Mucosa of descending colon (tissue), 3 donors: ENCODE measurements at regions not wholly inside any gene's neighbourhood (a gene's known extent, or its start where the extent isn't known, plus 50 kb on each side); places are given as distances from the start of the nearest gene placed in this dataset.
"Not testable (repeated sequence)": the region's sequence is repeated elsewhere in the genome, so short reads cannot be mapped to it uniquely, and the experiment has no call there.

Experiments
- ATAC-seq: fragments of 200-7000 bp; cut with Tn5 transposase; one replicate; pipeline ENCODE4 v1.9.1; 2020; ENCODE audit warnings: mild to moderate bottlenecking, moderate library complexity
- DNase-seq, 3 donors: peaks; one replicate each; pipeline ENCODE4 v3.0.0-alpha.2; 2020
- H3K36me3 ChIP-seq: fragments of 200-600 bp; one replicate; pipeline ENCODE4 v1.8.0; 2021; ENCODE audit warnings: low read depth, mild to moderate bottlenecking
- H3K4me1 ChIP-seq: fragments of 200-600 bp; one replicate; pipeline ENCODE4 v1.8.0; 2021; ENCODE audit warnings: low read depth, mild to moderate bottlenecking
- H3K4me3 ChIP-seq: fragments of 200-600 bp; one replicate; pipeline ENCODE4 v1.8.0; 2021; ENCODE audit warnings: mild to moderate bottlenecking
- H3K9me3 ChIP-seq: fragments of 200-600 bp; one replicate; pipeline ENCODE4 v1.8.0; 2021; ENCODE audit warnings: mild to moderate bottlenecking
- intact Hi-C, 2 donors: fragments of 100-400 bp; cut with DNase I in 1 of 2; cut with micrococcal nuclease in 1 of 2; formaldehyde crosslinking; loops; one replicate each; pipeline versions ENCODE4 v1.11.0 to v1.11.1; 2022; cut with DNase I, micrococcal nuclease
- TF ChIP-seq, protein P1 (sequence below): fragments of 200-600 bp; IDR thresholded peaks from one replicate; pipeline ENCODE4 v1.8.0; 2022; ENCODE audit warnings: antibody characterized with exemption, mild to moderate bottlenecking
- donor health status: DM: no; HTN: no; CAD: no; lungs with moderate emphysema.
- donor health status: DM: no; HTN: no; CAD: no.
- donor health status: DM: no; HTN: yes; CAD: no.

GRCh38 chr3:30475038-30475808, 131.2 kb upstream of the TGFBR2 start:
- Histone ChIP-seq H3K4me1 (peaks cover 9% of the 10 kb centered on the region), H3K36me3 (no peaks in the 10 kb centered on the region), H3K4me3 (no peak overlapping the region), H3K9me3 (no peaks in the 10 kb centered on the region)
- ATAC-seq, result peak; percentile 42
- no peak for DNase-seq
- TF ChIP-seq, protein P1, sequence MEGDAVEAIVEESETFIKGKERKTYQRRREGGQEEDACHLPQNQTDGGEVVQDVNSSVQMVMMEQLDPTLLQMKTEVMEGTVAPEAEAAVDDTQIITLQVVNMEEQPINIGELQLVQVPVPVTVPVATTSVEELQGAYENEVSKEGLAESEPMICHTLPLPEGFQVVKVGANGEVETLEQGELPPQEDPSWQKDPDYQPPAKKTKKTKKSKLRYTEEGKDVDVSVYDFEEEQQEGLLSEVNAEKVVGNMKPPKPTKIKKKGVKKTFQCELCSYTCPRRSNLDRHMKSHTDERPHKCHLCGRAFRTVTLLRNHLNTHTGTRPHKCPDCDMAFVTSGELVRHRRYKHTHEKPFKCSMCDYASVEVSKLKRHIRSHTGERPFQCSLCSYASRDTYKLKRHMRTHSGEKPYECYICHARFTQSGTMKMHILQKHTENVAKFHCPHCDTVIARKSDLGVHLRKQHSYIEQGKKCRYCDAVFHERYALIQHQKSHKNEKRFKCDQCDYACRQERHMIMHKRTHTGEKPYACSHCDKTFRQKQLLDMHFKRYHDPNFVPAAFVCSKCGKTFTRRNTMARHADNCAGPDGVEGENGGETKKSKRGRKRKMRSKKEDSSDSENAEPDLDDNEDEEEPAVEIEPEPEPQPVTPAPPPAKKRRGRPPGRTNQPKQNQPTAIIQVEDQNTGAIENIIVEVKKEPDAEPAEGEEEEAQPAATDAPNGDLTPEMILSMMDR, result no peak
- intact Hi-C loops, result no loop called here

GRCh38 chr3:30475809-30476178, 130.6 kb upstream of the TGFBR2 start:
- no peak for DNase-seq
- ATAC-seq, result no peak
- intact Hi-C loops, result no loop called here
- H3K4me1 ChIP-seq, result peaks cover 10% of the 10 kb centered on the region
- no peaks in the 10 kb centered on the region for H3K9me3 ChIP-seq
- H3K4me3 ChIP-seq, result no peak overlapping the region
- TF ChIP-seq, protein P1, result no peak
- H3K36me3 ChIP-seq, result no peaks in the 10 kb centered on the region

GRCh38 chr3:30476368-30477084, 129.9 kb upstream of the TGFBR2 start:
- no peak for DNase-seq
- ATAC-seq, result peak; percentile 56
- TF ChIP-seq, protein P1, result no peak

DNA sequence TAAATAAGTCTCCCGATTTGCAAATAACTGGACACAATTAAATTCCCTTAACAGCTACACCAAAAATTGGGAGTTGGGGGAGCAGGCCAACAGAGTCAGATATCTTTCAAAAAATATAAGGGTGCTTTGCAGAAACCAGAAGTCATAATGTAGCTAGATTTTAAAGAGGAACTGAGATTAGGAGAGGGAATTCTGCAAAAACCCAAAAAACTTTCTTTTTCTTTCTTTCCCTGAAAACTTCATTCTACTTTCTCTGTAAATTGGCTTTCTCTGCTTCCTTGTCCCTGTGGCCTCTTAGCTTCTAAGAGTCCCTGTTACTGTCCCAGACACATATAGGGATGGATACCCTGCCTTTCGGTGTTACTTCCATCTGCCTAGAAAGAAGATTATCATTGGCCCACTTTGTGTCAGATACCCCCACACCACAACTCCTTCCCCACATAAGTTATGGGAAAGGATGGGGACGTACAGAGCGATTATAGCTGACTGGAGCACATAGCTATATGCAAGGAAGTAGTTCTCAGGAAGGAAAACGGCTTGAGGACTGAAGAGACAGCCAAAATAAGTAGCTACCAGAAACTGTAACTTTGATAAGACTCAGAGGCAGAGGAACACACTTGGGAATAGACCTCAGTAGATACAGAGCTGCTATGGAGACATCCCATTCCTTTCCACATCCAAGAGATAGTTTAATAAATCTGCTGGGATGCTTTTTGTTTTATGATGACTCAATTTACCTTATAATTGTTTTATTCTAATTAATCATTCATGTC, 129.1 kb upstream of the TGFBR2 start:
- intact Hi-C loops, result no loop called here
- no peaks in the 10 kb centered on the region for H3K36me3 ChIP-seq
- no peaks in the 10 kb centered on the region for H3K9me3 ChIP-seq
- no peak for ATAC-seq
- peaks cover 10% of the 10 kb centered on the region for H3K4me1 ChIP-seq
- DNase-seq, result no peak
- H3K4me3 ChIP-seq, result no peak overlapping the region
- TF ChIP-seq, protein P1, result no peak

More at GRCh38 chr3:30476368-30477084, 129.9 kb upstream of the TGFBR2 start:
- intact Hi-C loops, result no loop called here
- Histone ChIP-seq H3K4me1 (peaks cover 10% of the 10 kb centered on the region), H3K4me3 (no peak overlapping the region), H3K9me3 (no peaks in the 10 kb centered on the region), H3K36me3 (no peaks in the 10 kb centered on the region)

DNA sequence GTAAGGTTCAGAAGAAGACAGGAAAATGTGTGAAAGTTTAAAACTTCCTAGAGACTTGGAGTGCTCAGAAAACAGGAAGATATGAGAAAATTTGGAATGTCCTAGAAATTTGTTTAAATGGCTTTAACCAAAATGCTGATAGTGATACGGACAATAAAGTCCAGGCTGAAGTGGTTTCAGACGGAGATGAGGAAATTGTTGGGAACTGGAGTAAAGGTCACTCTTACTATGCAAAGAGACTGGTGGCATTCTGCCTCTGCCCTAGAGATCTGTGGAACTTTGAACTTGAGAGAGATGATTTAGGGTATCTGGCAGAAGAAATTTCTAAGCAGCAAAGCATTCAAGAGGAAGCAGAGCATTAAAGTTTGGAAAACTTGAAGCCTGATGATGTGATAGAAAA, 126.7 kb upstream of the TGFBR2 start:
- DNase-seq, result peak in 1 of 3 donors; percentile 43
- H3K36me3 ChIP-seq, H3K9me3 ChIP-seq, H3K4me3 ChIP-seq, intact Hi-C loops: not testable (repeated sequence)
- peak; percentile 43 for ATAC-seq
- peaks cover 10% of the 10 kb centered on the region for H3K4me1 ChIP-seq

DNA sequence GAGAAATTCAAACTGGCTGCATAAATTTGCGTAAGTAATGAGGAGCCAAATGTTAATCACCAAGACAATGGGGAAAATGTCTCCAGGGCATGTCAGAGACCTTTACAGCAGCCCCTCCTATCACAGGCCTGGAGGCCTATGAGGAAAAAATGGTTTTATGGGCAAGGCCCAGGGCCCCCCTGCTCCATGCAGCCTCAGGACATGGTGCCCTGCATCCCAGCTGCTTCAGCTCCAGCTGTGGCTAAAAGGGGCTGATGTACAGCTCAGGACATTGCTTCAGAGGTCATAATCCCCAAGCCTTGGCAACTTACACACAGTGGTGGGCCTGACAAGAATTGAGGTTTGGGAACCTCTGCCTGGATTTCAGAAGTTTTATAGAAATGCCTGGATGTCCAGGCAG, 126.2 kb upstream of the TGFBR2 start:
- H3K9me3 ChIP-seq, intact Hi-C loops, H3K4me3 ChIP-seq, H3K36me3 ChIP-seq, DNase-seq: not testable (repeated sequence)
- peak; percentile 20 for ATAC-seq
- H3K4me1 ChIP-seq, result peaks cover 10% of the 10 kb centered on the region
